HL-60 (cell line): ENCODE measurements at regions not wholly inside any gene's neighbourhood (a gene's known extent, or its start where the extent isn't known, plus 50 kb on each side); places are given as distances from the start of the nearest gene placed in this dataset.

Experiments used
- GABPA ChIP-seq: IDR thresholded peaks from 2 replicates; pipeline ENCODE4 v1.6.1; 2012; ENCODE audit warnings: low read depth
- REST ChIP-seq: IDR thresholded peaks from 2 replicates; pipeline ENCODE4 v1.6.1; 2012; ENCODE audit warnings: low read depth; ENCODE audit not compliant: insufficient replicate concordance
- SPI1 ChIP-seq: IDR thresholded peaks from 2 replicates; pipeline ENCODE4 v1.6.1; 2012; ENCODE audit warnings: low read depth, mild to moderate bottlenecking, borderline replicate concordance
- TF ChIP-seq, protein P1 (sequence below): IDR thresholded peaks from one replicate; pipeline ENCODE4 v1.5.1; 2011; ENCODE audit warnings: low read length, control low read depth, inconsistent platforms; ENCODE audit not compliant: insufficient read depth

GRCh38 chr5:152136321-152136720 lies 211.7 kb upstream of the GLRA1 start:
- TF ChIP-seq, protein P1, sequence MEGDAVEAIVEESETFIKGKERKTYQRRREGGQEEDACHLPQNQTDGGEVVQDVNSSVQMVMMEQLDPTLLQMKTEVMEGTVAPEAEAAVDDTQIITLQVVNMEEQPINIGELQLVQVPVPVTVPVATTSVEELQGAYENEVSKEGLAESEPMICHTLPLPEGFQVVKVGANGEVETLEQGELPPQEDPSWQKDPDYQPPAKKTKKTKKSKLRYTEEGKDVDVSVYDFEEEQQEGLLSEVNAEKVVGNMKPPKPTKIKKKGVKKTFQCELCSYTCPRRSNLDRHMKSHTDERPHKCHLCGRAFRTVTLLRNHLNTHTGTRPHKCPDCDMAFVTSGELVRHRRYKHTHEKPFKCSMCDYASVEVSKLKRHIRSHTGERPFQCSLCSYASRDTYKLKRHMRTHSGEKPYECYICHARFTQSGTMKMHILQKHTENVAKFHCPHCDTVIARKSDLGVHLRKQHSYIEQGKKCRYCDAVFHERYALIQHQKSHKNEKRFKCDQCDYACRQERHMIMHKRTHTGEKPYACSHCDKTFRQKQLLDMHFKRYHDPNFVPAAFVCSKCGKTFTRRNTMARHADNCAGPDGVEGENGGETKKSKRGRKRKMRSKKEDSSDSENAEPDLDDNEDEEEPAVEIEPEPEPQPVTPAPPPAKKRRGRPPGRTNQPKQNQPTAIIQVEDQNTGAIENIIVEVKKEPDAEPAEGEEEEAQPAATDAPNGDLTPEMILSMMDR = no peak
- TF ChIP-seq SPI1 (no peak), GABPA (no peak), REST (no peak)
